ENCODE measurements at regions not wholly inside any gene's neighbourhood (a gene's known extent, or its start where the extent isn't known, plus 50 kb on each side); places are given as distances from the start of the nearest gene placed in this dataset.
"Not testable (repeated sequence)": the region's sequence is repeated elsewhere in the genome, so short reads cannot be mapped to it uniquely, and the experiment has no call there.

- no peak for DNase-seq (ENCODE audit: low read depth in 2 of 2)
Observed at GRCh38 chr1:187883356-187883755, 1054.6 kb downstream of the PLA2G4A start.

GRCh38 chr1:187891993-187892682 lies 1063.4 kb downstream of the PLA2G4A start:
- DNase-seq (ENCODE audit: low read depth in 2 of 2), result no peak

- DNase-seq (ENCODE audit: low read depth in 2 of 2), result no peak
Observed at GRCh38 chr1:187892683-187893039, 1063.9 kb downstream of the PLA2G4A start.

GRCh38 chr1:187893471-187893870 lies 1064.7 kb downstream of the PLA2G4A start:
- no peak for DNase-seq (ENCODE audit: low read depth in 2 of 2)

- no peak for DNase-seq (ENCODE audit: low read depth in 2 of 2)
Observed at GRCh38 chr1:187894349-187894748, 1065.6 kb downstream of the PLA2G4A start.

- DNase-seq (ENCODE audit: low read depth in 2 of 2), result no peak
Observed at GRCh38 chr1:187903223-187903622, 1074.5 kb downstream of the PLA2G4A start.

GRCh38 chr1:187909382-187909781 lies 1080.6 kb downstream of the PLA2G4A start:
- no peak for DNase-seq (ENCODE audit: low read depth in 2 of 2)

- DNase-seq (ENCODE audit: low read depth in 2 of 2), result no peak
Observed at GRCh38 chr1:187911820-187912219, 1083.1 kb downstream of the PLA2G4A start.

GRCh38 chr1:187920976-187921375 lies 1092.2 kb downstream of the PLA2G4A start:
- DNase-seq (ENCODE audit: low read depth in 2 of 2), result no peak

- no peak for DNase-seq (ENCODE audit: low read depth in 2 of 2)
Observed at GRCh38 chr1:187921426-187921825, 1092.7 kb downstream of the PLA2G4A start.

- no peak for DNase-seq (ENCODE audit: low read depth in 2 of 2)
Observed at GRCh38 chr1:187922255-187922654, 1093.5 kb downstream of the PLA2G4A start.

- DNase-seq (ENCODE audit: low read depth in 2 of 2), result no peak
Observed at GRCh38 chr1:187924252-187924651, 1095.5 kb downstream of the PLA2G4A start.

- no peak for DNase-seq (ENCODE audit: low read depth in 2 of 2)
Observed at GRCh38 chr1:187928288-187928687, 1099.5 kb downstream of the PLA2G4A start.

GRCh38 chr1:187928696-187929095 lies 1099.9 kb downstream of the PLA2G4A start:
- no peak for DNase-seq (ENCODE audit: low read depth in 2 of 2)

- no peak for DNase-seq (ENCODE audit: low read depth in 2 of 2)
Observed at GRCh38 chr1:187931776-187932175, 1103.0 kb downstream of the PLA2G4A start.

- DNase-seq (ENCODE audit: low read depth in 2 of 2), result no peak
Observed at GRCh38 chr1:187933562-187934419, 1105.0 kb downstream of the PLA2G4A start.

GRCh38 chr1:187936667-187937066 lies 1107.9 kb downstream of the PLA2G4A start:
- no peak for DNase-seq (ENCODE audit: low read depth in 2 of 2)

GRCh38 chr1:187938092-187938491 lies 1109.3 kb downstream of the PLA2G4A start:
- DNase-seq (ENCODE audit: low read depth in 2 of 2), result no peak

- DNase-seq (ENCODE audit: low read depth in 2 of 2), result no peak
Observed at GRCh38 chr1:187942986-187943385, 1114.2 kb downstream of the PLA2G4A start.

- DNase-seq (ENCODE audit: low read depth in 2 of 2), result no peak
Observed at GRCh38 chr1:187943606-187944403, 1115.1 kb downstream of the PLA2G4A start.

- not testable (repeated sequence) for DNase-seq (ENCODE audit: low read depth in 2 of 2)
Observed at GRCh38 chr1:187946661-187947060, 1117.9 kb downstream of the PLA2G4A start.

GRCh38 chr1:187947359-187947758 lies 1118.6 kb downstream of the PLA2G4A start:
- DNase-seq (ENCODE audit: low read depth in 2 of 2), result no peak

Data from stimulated activated CD8-positive, alpha-beta memory T cell treated with anti-CD3 and anti-CD28 coated beads, Interleukin-2, amount 100 ng/mL, for 48 hours (primary cell).